HG03159 (cell line): ENCODE measurements at regions not wholly inside any gene's neighbourhood (a gene's known extent, or its start where the extent isn't known, plus 50 kb on each side); places are given as distances from the start of the nearest gene placed in this dataset.
"Not testable (repeated sequence)": the region's sequence is repeated elsewhere in the genome, so short reads cannot be mapped to it uniquely, and the experiment has no call there.

Experiments
- ATAC-seq: cut with Tn5 transposase; IDR thresholded peaks from one replicate; pipeline ENCODE4 v1.9.1; 2021; ENCODE audit warnings: mild to moderate bottlenecking, moderate library complexity; ENCODE audit not compliant: unreplicated experiment

DNA sequence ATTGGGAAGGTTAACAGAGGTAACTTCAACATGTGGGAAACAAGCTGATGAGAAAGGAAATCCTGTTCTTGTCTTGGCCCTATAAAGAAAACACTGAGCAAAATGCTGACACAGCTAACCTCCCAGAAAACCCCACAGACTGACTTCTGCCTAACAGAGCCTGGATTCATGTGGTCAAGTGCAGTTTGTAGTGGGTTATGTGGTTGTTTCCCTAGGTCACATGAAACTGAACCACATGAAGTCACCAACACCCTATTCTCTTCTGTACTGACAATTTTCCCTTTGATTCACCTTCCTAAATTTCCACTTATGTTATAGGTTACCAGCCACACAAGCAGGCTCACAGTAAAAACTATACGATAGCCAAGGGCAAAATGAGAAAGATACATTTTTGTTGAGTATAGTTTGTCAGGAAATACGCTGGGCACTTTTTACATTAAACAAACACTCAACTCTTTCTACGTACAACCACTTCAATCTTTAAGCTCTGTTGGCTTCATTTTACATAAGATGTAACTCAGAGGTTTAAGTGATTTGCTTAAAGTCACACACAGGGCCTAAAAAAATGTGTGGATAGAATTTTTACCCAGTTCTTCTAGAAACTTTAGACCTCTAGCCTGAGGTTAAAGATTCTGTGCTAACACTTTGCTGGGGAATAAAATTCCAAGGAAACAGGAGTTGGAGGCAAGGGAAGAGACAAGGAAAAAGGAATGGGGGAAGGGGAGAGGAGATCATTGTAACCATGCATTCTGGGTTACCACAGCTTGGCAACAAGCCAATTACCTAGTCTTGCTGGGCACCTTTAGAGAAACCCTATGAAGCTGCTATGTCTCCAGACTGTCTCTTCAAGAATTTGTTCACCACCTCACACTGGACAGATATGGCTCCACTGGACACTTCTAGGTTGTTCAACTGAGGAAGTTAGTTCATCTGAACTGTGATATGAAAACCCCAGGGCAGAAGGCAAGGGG is 601.6 kb upstream of the USP24 start:
- ATAC-seq, result no peak

GRCh38 chr1:55815745-55816455 is 600.7 kb upstream of the USP24 start:
- ATAC-seq, result no peak

DNA sequence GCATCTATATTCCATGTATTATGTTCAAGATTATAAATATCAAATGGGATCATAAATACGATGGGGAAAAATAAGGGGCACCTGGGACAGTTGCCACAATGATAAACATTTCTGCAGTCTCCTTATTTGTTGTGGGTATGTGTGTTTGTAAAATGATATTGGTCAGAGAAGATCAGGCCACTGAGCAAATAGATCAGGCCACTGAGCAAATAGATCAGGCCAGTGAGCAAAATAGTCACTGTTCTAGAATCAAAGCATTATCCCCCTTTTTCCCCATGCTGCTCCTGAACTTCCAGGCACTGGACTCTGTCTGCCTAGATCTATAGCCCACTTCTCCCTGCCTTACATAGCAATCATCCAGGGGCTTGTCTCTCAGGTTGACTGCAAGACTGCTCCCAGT is 599.8 kb upstream of the USP24 start:
- ATAC-seq, result no peak

- no peak for ATAC-seq
Observed at GRCh38 chr1:55813618-55814017, 598.5 kb upstream of the USP24 start.

DNA sequence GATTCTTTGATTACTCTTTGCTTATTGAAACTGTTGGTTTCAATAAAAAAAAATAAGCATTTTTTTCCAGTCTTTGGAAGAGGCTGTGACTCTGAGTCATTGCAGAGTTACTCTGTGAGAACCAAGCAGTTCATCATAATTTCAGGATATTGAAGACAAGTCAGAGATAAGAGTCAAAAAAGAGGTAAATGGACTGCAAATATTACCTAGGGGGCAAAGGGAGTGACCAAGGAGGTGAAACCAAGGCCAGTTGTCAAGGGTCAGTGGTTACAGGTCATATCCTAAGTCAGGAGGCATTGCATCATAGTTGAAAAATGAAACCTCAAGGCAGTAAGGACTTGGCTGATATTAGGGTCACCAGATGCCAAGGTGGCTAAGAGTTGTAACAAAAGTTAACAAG is 597.1 kb upstream of the USP24 start:
- no peak for ATAC-seq

DNA sequence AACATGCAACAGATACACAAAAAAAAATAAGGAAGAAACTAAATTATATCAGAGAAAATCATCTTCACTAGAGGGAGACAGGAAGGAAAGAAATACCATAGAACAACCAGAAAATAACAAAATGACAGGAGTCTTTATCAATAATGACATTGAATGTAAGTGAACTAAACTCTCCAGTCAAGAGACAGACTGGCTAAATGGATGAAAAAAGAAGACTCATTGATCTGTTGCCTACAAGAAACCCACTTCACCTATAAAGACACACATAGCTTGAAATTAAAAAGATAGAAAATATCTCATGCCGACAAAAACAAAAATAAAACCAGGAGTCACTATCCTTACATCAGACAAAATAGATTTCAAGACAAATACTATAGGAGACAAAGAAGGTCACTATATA is 593.1 kb upstream of the USP24 start:
- no peak for ATAC-seq

GRCh38 chr1:55803429-55803828 is 588.3 kb upstream of the USP24 start:
- ATAC-seq, result no peak

DNA sequence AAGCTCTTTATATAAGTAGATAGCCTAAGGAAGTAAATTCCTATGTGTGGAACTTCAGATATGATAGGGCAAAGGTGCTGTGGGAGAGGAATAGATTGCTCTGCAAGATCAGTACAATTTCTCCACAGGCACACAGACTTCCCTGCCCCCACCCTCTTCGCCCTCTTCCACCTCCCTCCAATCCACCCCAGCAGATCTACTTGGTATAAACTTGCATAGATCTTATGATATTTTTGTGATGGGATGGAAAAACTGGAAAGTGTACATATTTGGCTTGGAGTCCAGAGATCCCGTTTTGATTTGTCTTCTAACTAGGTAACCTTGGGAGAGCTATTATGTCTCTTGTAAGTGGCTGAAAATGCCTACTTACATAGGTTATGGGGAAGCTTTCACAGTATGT is 586.3 kb upstream of the USP24 start:
- ATAC-seq, result no peak

GRCh38 chr1:55800503-55800902 is 585.3 kb upstream of the USP24 start:
- no peak for ATAC-seq

DNA sequence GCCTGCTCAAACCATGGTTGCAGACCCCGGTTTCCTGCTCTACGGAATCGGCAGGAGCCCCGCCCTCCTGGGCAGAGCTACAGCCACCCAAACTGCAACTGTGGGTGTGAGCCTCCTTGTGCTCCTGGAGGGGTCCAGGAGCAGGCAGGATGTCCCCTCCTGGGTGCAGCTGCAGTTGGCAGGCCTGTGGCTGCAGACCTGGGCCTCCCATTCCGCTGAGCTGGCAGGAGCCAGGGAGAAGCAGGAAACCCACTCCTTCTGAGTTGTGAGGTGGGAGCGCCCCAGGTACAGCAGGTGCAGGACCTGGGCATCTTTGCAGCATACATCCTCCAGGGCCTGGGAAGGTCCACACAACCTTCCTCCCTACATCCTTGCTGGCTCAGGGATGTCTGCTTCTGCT is 578.7 kb upstream of the USP24 start:
- no peak for ATAC-seq

DNA sequence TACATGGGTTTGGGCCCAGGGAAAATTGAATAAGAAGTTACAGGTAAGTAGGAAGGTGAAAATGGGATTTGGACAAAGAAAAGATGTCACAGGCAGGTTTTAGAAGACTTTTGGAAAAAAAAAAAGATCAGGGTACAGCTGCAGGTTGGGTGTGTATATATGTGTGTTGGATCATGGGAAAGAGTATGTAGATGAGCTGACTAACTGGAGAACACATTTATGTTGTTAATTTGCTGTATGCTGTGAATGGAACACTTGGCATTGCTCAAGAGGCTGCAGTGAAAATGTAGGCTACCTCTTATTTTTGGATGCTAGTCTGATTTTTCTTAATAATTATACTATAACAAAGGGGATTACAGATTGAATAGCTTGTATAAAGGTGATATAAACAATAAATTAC is 577.7 kb upstream of the USP24 start:
- no peak for ATAC-seq

DNA sequence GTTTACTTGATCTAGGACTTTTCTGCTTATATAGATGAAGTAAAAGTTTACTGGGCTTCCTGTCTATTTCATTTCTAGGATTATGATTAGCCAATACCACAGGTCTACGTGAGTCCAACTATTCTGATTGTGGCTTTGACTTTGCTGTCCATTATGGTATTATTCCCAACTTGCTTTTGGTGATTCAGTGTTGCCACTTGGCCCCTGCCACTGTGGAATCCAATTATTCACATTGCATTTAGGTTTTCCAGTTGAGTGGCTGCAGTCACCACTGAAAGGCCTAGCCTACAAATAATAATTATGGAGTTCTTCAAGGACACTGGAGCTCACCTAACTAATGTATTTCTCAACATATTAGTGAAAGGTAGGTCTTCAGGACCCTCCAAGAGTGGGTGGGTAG is 574.3 kb upstream of the USP24 start:
- no peak for ATAC-seq

DNA sequence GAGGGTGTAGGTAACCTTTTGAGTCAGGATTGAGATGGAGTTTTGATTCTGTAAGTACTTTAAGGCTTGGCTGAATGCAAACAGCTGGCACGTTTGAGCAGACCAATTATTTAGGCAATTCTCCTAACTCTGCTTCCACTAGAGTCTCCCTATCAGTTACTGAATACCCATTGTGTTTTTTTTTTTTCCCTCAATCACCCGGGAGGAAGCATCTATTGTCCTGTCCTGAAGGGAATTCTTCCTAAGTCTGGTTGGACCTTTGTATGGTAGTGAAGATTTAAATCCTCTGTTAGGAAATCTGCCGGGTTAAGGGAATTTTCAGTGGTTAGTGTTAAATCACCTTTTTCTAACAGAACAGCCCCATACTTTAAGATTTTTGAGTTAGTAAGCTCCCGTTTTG is 571.2 kb upstream of the USP24 start:
- ATAC-seq, result no peak

GRCh38 chr1:55784941-55785450 is 569.8 kb upstream of the USP24 start:
- not testable (repeated sequence) for ATAC-seq

- no peak for ATAC-seq
Observed at GRCh38 chr1:55781944-55782482, 566.8 kb upstream of the USP24 start.

GRCh38 chr1:55781003-55781402 is 565.8 kb upstream of the USP24 start:
- ATAC-seq, result no peak

DNA sequence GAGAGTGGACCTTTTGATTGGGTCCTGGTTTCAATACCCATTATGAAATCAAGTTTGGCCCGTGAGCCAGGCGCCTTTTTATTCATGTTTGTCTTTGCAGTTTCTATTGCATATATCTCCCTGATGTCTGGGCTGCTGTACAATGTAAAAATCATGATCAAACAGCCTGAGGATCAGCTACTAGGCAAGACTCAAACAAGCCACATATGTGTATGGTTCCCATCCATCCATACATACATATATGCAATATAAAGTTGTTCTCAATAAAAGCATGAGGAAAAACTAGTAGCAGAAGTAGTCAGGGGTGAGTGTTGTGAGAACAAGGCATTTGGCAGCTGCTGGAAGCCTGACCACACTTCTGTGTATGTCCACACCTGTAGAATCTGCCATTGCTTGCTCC is 562.4 kb upstream of the USP24 start:
- no peak for ATAC-seq

GRCh38 chr1:55775007-55775406 is 559.8 kb upstream of the USP24 start:
- ATAC-seq, result no peak

DNA sequence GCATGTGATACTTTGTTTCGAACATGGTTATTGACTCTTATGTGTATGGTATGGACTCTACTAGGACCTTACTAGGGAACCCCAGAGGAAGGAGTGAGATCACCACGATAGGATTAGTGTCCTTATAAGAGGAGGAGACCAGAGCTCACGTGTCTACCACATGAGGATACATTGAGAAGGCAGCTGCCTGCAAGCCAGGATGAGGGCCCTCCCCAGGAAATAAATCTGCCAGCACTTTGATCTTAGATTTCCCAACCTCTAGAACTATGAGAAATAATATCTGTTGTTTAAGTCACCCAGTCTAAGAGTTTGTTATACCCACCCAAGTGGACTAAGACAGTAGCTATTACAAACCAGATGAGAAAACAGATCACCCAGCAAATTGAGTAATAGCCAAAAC is 559.3 kb upstream of the USP24 start:
- no peak for ATAC-seq

DNA sequence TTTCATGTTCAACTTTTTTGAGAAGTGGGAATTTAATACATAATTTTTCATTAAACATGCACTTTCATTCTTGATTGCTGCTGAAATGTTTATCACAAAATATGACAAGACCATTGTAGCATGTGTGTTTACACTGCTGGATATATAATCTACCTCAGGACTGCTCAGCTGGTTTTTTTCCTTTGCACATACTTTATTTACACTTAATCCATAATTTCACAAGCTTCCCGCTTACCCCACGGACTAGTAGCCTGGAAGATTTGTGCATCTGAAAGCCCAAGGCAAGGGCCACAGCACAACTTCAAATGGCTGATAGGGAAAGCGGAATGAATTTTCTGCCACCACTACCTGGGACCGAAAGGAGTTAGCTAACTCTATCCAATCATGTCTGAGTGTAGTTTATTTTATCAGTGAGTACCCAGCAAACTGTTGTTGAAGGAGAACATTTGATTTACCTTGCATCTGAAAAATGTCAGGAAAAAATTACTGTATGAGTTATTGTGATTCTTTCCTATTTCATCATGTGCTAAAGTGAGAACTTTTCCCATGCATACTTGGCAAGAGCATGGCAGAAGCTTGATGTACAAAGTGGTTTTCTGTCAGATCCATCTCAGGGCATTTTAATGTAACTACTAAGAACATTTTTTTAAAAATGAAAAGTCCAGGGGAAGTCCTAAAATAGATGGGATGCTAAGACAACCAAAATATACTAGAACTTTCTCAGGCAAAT is 558.2 kb upstream of the USP24 start:
- ATAC-seq, result no peak

DNA sequence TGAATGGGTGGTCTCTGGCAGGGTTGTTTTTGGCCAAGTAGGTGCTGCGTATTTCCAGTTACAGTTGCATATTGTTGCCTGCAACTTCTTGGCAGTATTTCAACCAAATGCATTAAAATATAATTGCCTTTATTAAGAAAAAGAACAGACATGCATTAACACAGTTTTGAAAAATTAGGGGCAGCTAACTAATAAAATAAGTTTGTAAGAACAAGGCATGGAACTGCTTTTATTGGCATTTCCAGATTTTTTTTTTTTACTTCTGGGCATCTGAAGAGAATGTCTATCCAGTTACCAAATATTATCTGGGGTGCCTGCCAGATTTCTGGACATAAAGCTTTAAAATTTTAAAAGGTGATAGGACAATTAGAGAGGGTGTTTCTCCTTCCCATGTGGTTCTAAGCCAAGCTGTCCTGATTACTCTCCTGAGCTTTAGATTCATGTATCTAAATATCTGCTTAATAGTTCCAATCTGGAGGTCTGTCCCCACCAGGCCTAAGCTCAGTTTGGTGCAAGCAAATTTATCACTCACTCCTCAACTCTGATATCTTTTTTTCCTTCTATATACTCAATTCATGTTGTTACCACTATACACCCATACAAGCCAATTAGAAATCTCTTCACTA is 553.3 kb upstream of the USP24 start:
- no peak for ATAC-seq
